ENCODE measurements at regions not wholly inside any gene's neighbourhood (a gene's known extent, or its start where the extent isn't known, plus 50 kb on each side); places are given as distances from the start of the nearest gene placed in this dataset.
A peak's percentile ranks its signal among the peaks of the same experiment; 100 is the strongest.

DNA sequence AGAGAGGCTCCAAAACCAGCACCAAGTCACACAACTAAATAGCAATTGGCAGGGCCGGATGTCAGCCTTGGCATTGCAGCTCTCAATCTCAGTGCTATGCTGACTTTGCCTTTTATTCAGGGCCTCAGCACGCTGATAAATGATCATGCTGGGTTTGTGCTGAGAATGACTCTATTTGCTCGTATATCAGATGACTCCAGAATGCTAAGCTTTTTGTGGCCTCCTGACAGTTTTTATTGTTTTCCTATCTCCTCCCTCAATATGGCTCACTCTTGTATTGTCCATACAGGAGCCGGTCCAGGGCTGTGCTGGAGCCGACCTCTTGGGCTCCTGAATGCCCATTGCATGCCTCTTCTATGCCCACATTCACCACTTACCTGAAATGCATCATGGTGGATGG lies 211.0 kb downstream of the EFNB2 start:
- TF ChIP-seq, protein P1, sequence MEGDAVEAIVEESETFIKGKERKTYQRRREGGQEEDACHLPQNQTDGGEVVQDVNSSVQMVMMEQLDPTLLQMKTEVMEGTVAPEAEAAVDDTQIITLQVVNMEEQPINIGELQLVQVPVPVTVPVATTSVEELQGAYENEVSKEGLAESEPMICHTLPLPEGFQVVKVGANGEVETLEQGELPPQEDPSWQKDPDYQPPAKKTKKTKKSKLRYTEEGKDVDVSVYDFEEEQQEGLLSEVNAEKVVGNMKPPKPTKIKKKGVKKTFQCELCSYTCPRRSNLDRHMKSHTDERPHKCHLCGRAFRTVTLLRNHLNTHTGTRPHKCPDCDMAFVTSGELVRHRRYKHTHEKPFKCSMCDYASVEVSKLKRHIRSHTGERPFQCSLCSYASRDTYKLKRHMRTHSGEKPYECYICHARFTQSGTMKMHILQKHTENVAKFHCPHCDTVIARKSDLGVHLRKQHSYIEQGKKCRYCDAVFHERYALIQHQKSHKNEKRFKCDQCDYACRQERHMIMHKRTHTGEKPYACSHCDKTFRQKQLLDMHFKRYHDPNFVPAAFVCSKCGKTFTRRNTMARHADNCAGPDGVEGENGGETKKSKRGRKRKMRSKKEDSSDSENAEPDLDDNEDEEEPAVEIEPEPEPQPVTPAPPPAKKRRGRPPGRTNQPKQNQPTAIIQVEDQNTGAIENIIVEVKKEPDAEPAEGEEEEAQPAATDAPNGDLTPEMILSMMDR (IDR thresholded peaks at IDR 0.05; ENCODE audit: control insufficient read depth, insufficient read depth, low read depth, low read length, missing control alignments) = no peak
- DNase-seq (ENCODE audit: low read depth) = no peak
- no peak overlapping the region for H3K4me3 ChIP-seq (ENCODE audit: control insufficient read depth, low read depth, low read length)

DNA sequence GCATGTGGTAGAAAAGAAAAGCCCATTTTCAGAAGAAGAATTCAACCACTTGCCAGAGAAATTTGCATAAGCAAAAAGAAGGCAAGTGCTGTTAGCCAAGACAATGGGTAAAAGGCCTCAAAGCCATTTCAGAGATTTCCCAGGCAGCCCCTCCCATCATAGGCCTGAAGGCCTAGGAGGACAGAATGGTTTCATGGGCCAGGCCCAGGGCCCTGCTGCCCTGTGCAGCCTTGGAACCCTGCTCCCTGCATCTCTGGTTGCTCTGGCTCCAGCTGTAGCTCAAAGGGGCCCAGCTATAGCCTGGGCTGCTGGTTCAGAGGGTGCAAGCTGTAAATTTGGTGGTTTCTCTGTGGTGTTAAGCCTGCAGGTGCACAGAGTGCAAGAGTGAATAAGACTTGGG lies 212.8 kb downstream of the EFNB2 start:
- H3K4me3 ChIP-seq (ENCODE audit: control insufficient read depth, low read depth, low read length) = no peak overlapping the region
- TF ChIP-seq, protein P1 (IDR thresholded peaks at IDR 0.05; ENCODE audit: control insufficient read depth, insufficient read depth, low read depth, low read length, missing control alignments) = no peak
- DNase-seq (ENCODE audit: low read depth) = no peak

DNA sequence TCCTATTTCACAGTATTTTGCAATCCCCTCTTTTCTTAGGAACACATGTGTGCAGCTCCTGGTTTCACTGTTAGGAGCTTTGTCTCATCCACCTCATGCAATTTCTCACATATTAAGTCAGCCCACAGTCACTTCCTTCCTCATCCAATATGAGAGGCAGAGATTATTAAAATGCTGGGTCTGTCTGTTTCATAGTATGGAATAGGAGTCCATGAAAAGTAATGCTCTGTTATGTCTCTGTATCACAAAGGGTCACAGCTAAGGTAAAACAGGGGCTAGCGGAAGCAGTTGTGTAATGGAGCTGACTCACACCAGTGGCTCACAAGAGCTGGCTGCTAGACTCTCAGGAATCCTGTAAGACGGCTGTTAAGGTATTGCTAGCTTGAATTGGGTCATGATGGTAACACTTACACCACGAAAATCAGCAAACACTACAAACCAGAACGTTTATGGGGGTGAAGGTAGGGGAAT lies 216.5 kb downstream of the EFNB2 start:
- H3K4me3 ChIP-seq (ENCODE audit: control insufficient read depth, low read depth, low read length) = no peak overlapping the region
- peak; percentile 82 for DNase-seq (ENCODE audit: low read depth)
- TF ChIP-seq, protein P1 (IDR thresholded peaks at IDR 0.05; ENCODE audit: control insufficient read depth, insufficient read depth, low read depth, low read length, missing control alignments) = no peak

DNA sequence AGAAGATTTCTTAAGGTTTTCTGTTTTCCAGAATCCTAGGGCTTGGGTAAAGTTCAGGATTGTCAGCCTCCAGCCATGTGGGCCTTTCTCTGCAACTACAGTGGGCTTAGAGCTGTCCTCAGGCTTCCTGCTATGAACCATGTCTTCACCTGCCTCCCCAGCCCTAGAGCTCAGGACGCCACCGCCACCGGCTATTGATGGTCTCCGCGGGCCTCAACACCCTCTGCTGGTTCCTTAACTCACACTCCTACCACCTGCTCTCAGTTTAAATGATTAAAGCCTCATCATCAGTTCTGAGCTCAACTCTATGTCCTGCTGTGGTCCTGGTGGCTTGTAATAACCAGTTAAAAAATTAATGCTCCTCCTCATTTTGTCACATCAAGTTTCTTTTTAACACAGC lies 221.0 kb downstream of the EFNB2 start:
- DNase-seq (ENCODE audit: low read depth) = no peak
- H3K4me3 ChIP-seq (ENCODE audit: control insufficient read depth, low read depth, low read length) = no peak overlapping the region
- TF ChIP-seq, protein P1 (IDR thresholded peaks at IDR 0.05; ENCODE audit: control insufficient read depth, insufficient read depth, low read depth, low read length, missing control alignments) = no peak

DNA sequence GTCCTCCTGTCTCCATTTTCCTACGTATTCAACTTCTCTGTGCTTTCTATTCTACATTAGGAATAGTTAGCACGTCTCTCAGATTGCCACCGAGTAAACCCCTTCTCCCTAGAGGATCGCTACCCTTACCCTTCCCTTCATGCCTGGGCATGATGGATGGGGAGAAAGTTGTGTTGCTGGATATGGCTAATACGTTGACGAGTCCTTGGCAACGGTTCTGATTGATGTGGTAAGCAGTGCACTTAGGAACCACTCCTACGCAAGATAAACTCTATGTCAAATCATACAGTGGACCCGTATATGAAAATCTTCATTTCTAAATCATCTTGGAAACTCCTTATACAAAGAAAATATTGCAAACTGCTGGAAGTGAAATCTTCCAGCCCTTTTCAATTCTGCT lies 224.5 kb downstream of the EFNB2 start:
- H3K4me3 ChIP-seq (ENCODE audit: control insufficient read depth, low read depth, low read length) = no peak overlapping the region
- TF ChIP-seq, protein P1 (IDR thresholded peaks at IDR 0.05; ENCODE audit: control insufficient read depth, insufficient read depth, low read depth, low read length, missing control alignments) = no peak
- no peak for DNase-seq (ENCODE audit: low read depth)

DNA sequence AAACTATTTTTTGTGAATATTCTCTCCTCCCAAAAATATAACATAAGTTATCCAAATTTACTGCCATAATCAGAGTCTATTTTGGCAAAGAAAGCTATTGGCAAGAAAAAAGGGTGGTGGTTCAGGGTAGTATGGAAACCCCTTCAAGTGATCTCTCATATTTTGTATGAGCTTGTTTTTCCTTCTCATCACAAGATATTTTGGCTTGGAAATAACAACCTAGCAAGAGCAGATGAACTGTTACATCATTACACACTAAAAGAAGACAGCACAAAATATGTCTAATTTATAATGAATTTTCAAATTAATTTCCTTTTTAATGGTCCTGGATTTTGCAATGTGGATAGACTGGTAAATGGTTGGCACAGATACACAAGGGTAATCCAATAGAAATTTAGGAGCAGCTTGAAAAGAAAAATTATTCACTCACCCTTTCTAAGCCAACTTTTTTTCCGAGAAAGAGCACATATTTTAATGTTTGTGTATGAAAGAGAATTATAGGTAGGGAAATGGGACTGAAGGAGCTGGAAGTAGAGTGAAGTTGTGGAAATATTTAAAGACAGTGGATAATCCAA lies 225.1 kb downstream of the EFNB2 start:
- H3K4me3 ChIP-seq (ENCODE audit: control insufficient read depth, low read depth, low read length) = no peak overlapping the region
- no peak for DNase-seq (ENCODE audit: low read depth)
- TF ChIP-seq, protein P1 (IDR thresholded peaks at IDR 0.05; ENCODE audit: control insufficient read depth, insufficient read depth, low read depth, low read length, missing control alignments) = no peak

Measured in AG09309 (cell line).